ENCODE measurements at regions not wholly inside any gene's neighbourhood (a gene's known extent, or its start where the extent isn't known, plus 50 kb on each side); places are given as distances from the start of the nearest gene placed in this dataset.
"Not testable (repeated sequence)": the region's sequence is repeated elsewhere in the genome, so short reads cannot be mapped to it uniquely, and the experiment has no call there.

- DNase-seq: no peak
Observed at GRCh38 chr6:112946051-112946450, 598.9 kb downstream of the RFPL4B start.

DNA sequence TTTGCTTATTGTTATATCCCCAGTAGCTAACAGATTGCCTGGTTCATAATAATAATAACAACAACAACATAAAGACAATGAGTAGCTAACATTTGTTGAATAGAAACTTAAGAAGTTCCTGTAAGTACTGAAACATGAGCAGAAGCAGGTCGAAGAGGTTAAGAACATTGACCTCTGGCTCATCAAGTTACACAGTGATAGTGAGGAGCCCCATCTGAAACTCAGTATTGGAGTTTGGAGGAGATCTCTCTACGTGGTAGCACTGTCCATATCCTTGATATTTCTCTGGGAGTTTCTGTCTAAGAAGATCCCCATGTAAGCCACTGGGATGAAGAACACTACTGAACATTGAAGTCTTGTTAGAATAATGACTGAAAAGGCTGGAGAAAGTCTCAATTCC is 600.4 kb downstream of the RFPL4B start:
- no peak for DNase-seq

DNA sequence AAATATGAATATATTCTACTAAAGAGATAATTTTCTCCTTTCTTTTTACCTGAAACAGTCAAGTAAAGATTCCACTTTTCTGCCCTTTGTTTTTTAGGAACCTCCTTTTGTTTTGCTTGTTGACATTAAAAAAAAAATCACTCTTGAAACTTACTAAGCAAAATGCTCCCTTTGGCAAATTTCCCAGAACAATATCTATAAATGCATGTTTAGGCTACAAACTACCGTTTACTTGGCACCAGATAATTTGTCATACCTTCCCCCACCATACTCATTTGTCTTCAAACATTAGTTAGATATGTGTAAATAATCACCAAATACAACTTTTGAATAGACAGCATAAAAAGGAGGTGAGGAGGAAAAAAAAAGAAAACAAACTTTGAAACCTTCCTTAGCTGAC is 604.7 kb downstream of the RFPL4B start:
- DNase-seq: no peak

DNA sequence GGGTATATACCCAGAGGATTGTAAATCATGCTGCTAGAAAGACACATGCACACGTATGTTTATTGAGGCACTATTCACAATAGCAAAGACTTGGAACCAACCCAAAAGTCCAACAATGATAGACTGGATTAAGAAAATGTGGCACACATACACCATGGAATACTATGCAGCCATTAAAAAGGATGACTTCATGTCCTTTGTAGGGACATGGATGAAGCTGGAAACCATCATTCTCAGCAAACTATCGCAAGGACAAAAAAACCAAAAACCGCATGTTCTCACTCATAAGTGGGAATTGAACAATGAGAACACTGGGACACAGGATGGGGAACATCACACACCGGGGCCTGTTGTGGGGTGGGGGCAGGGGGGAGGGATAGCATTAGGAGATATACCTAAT is 608.6 kb downstream of the RFPL4B start:
- DNase-seq: not testable (repeated sequence)

DNA sequence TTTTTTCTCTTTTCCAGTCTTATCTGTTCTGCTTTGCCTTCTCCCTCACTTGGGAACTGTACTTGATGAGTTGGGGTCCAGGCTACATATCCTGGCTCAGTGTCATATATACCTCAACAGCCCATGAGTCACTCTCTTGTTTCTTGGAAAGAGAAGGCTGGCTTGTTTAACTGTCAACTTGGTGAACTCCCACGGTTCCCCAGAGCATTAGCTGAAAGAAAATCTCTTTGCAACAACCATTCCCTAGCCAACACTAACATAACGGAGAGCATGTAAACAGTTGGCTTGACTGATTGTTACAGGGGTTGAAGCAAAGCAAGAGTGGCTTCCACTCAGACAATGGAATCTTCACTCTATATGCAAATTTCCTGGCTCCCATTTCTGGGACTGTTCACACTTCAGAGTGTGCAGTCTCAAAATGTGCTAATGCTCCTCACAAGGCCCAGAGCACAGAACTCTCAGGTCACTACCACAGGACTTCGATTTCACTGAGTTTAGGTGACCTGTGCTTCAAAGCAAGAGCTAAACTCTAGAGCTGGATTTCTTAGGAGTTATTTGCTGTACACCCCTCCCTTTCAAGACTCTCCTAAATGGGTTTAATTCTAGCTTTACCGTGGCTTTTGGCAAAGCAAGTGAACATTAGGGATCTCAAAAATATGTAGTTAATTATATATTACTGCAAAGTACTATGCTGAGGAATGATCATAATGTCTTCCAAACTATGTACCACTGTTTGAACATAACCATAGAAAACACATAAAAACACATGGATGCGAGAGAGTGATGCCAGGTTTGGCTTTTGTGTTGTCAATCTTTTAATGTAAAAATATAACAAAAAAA is 609.8 kb downstream of the RFPL4B start:
- no peak for DNase-seq

DNA sequence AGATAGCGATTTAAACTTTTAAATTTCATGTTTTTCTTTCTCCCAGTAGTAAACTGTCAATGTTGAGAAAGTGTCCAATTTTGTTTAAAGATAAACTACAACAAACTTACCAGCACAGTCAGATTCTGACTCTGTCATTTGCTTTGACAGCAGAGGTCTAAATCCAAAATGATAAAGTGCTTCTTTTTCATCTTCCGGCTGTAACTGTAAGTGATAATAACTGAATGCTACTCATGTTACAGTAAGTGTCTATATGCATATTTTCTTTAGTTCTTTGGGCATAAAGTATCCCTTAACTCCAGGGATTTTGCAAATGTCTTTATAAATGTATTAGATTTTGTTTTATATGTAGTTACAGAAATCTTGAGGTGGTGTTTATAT is 610.4 kb downstream of the RFPL4B start:
- no peak for DNase-seq

GRCh38 chr6:112960130-112960529 is 613.0 kb downstream of the RFPL4B start:
- DNase-seq: not testable (repeated sequence)

DNA sequence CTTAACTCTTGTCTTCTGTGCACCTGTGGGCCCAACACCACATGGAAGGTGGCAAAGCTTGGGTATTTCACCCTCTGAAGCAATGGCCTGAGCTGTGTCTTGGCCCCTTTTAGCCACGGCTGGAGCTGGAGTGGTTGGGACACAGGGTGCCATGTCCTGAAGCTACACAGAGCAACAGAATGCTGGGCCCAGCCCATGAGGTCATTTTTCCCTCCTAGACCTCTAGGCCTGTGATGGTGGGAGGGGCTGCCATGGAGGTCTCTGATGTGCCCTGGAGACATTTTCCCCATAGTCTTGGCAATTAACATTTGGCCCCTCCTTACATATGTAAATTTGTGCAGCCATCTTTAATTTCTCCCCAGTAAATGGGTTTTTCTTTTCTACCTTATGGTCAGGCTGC is 620.8 kb downstream of the RFPL4B start:
- no peak for DNase-seq

- no peak for DNase-seq
Observed at GRCh38 chr6:112971651-112972050, 624.5 kb downstream of the RFPL4B start.

GRCh38 chr6:112974931-112975330 is 627.8 kb downstream of the RFPL4B start:
- not testable (repeated sequence) for DNase-seq

DNA sequence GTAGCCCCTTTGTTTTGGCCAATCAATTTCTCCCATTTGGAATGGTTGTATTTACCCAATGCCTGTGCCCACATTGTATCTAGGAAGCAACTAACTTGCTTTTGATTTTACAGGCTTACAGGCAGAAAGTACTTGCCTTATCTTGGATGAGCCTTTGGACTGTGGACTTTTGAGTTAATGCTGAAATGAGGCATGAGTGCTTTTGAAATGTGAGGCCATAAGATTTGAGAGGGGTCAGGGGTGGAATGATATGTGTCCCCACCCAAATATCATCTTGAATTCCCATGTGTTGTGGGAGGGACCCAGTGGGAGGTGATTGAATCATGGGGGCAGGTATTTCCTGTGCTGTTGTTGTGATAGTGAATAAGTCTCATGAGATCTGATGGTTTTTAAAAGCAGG is 629.4 kb downstream of the RFPL4B start:
- not testable (repeated sequence) for DNase-seq

DNA sequence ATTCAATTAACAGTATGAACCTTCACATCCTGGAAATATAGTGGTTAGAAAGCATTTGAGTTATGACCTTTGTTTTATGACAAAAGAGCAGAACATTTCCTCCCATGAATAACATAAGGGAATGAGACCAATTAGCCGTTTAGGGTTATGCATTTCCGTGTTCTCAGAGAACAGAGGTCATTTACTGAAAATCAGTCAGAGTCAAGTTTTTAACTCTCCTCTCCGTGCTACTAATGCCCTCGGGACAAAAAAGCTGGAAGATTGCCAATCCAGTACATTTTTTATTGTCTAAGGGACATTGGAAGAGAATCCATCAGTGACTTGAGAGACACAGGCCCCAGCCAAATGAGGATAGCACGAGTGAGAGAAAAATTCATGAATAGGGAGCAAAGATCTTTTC is 632.7 kb downstream of the RFPL4B start:
- DNase-seq: no peak

GRCh38 chr6:112980676-112981075 is 633.5 kb downstream of the RFPL4B start:
- no peak for DNase-seq

DNA sequence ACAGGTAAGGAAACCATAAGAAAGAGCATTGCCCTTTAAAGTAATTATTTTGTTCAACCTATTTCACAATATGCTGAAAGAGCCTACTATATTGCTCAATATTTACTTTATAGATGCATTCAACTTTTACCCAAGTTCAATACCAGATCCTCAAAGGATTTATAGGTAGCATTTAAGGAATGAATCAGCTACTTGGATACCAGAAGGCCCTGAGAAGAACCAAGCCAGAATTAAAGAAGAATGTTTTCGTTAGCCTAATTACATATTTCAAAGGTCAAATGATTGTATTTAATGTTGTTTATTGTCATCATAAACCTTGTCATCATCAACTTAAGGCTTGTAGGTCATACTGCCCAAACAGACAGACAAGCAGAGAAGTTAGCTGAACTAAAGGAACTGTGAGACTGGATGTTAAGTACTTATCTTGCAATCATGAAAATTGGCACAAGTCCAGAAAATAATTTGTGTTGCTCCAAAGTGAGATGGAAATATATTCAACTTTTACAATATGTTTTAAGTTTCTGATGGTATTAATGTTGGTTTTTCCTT is 636.7 kb downstream of the RFPL4B start:
- no peak for DNase-seq

- no peak for DNase-seq
Observed at GRCh38 chr6:112984899-112985298, 637.8 kb downstream of the RFPL4B start.

DNA sequence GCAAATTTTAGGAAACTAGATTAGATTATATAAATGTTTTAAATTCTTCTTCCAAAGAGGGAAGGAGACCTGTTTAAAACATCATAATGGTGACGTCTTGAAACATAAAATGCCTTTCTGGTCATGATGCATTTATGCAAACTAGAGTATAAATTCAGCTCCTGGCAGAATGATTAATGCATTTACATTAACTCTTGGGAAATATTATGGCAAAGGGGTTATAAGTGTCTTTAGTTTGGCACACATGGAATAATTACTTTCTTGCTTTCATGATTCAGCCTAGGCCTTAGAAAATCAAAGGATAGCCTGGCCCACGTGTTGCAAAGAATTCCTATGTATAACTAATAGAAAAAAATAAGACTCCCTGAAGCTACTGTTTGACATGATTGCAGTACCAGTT is 639.2 kb downstream of the RFPL4B start:
- no peak for DNase-seq

DNA sequence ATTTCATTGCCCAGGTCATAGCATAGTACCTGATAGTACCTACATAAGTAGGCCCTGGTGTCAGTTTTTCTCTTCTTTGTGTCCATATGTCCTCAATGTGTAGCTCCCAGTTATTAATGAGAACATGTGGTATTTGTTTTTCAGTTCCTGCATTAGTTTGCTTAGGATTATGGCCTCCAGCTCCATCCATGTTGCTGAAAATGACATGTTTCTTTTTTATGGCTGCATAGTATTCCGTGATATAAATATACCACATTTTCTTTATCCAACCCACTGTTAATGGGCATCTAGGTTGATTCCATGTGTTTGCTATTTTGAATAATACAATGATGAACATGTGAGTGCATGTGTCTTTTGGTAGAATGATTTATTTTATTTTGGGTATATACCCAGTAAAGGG is 641.6 kb downstream of the RFPL4B start:
- DNase-seq: no peak

- no peak for DNase-seq
Observed at GRCh38 chr6:112990971-112991370, 643.8 kb downstream of the RFPL4B start.

DNA sequence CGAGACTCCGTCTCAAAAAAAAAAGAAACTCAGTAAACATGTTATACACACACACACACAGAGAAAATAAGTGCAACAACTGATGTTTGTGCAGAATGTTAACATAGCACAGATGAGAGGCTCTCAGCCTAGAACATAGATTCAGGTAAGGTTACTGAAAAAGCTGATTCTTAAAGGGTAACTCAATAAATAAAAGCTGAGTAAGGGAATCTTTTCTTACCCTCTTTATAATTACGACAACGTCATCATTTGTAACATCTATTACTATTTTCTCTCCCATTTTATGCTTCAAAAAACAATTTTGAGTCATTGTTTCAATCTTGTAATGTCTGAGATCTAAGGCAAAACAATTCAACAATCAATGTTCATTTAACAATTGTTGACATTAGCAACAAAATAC is 644.8 kb downstream of the RFPL4B start:
- DNase-seq: no peak

DNA sequence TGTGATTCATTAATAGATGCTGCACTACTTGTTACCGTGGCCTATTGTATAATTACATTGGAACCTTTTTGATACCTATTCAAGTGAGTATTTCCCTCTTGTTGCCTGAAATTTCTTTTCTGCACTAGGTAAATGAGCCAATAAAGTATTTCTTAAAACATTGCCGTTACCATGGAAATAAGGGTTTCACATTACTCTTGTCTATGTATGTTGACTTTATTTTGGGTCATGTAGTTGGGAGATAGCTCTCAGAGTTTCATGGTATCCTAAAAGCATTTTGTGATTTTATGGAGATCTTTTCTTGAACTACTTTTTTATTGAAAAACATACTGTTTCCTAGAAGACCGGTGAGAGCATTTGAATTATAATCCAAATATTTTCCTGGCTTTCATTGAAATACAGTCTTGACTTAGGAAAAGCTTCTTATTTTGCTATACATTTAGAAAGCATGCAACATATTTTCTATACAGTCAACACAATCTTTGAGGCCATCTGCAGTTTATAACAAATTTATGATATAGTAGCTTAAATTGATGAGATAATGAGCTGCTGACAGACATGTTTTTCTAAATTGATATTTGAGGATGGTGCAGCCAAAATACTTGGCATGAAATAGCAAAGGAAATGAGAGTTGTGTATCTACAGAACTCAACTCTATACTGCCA is 650.4 kb downstream of the RFPL4B start:
- no peak for DNase-seq

DNA sequence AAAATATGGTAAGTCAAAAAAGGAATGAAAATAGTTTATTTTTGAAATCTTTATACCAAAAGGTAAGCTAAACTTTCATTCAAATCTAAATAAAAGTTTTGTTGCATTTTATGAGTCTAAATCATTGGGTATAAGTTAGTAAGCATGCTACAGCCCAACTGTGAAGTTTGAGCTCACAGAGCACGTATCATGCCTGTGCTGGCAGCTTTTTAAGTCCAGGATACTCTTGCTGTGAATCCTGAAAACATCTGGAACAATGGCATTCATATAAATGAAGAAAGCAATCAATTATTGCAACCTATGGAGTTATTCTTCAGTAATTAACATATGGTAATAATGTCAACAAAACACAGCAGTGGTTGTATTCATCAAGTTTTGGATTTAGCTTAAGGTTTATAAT is 656.9 kb downstream of the RFPL4B start:
- DNase-seq: no peak

DNA sequence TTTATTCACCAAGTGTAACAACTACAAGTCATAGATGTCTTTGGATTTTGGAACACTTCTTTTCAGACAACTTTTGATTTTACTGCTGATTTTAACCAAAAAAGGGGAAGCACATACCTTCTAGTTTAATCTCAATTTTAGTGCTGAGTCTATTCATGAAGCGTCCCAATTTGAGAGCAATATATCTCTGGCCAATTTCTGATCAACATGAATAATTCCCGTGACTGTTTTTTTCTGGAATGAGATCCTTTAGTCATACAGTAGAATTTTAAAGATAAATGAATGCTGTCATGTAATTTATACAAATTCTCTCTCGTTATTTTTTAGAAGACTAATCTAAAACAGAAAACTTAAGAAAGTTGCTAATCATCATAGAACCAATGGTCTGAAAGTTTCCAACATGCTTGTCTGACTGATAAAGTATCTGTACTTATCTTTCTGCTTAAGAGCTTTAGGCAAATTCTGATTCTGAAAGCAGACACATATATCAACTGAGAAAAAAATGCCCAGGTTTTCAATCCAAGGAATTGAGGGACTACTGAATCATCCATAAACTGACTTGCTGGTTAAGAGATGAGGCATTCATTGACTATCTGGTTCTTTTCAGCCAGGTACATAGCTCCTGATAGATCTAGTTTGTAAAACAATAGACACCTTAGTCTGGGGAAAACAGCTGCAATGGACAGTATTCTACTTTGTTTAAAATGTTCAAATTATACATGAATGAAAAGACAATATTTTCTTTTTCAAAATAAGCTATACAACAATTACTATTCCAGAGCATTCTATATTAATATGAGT is 657.5 kb downstream of the RFPL4B start:
- no peak for DNase-seq

GRCh38 chr6:113006494-113006893 is 659.4 kb downstream of the RFPL4B start:
- no peak for DNase-seq

Data from activated T-cell treated with anti-CD3 and anti-CD28 coated beads for 4 hours (primary cell).